ENCODE measurements at regions not wholly inside any gene's neighbourhood (a gene's known extent, or its start where the extent isn't known, plus 50 kb on each side); places are given as distances from the start of the nearest gene placed in this dataset.

GRCh38 chr3:194775266-194775665, 89.6 kb downstream of the FAM43A start:
- 75 to 78% methylated on average over 3 of the region's 3 CpGs for WGBS, 2 donors
- Histone ChIP-seq H3K27me3 (no peaks in the 10 kb centered on the region), H3K36me3 (no peaks in the 10 kb centered on the region), H3K27ac (no peak overlapping the region), H3K9me3 (no peaks in the 10 kb centered on the region), H3K4me3 (replicated peaks in 1 of 3) (no peak overlapping the region), H3K4me1 (peaks cover 23 to 41% of the 10 kb centered on the region in 2 donors)
- TF ChIP-seq CTCF (IDR thresholded peaks at IDR 0.05) = no peak
- TF ChIP-seq POLR2A (IDR thresholded peaks at IDR 0.05) = no peak
- intact Hi-C loops (cut with DNase I) = no loop called here
- no peak for DNase-seq

GRCh38 chr3:194775731-194776130, 90.0 kb downstream of the FAM43A start:
- Histone ChIP-seq H3K4me3 (replicated peaks in 1 of 3) (no peak overlapping the region), H3K27ac (no peak overlapping the region), H3K9me3 (no peaks in the 10 kb centered on the region), H3K4me1 (peaks cover 24 to 42% of the 10 kb centered on the region in 2 donors), H3K27me3 (no peaks in the 10 kb centered on the region), H3K36me3 (no peaks in the 10 kb centered on the region)
- no peak for DNase-seq
- no peak for TF ChIP-seq CTCF (IDR thresholded peaks at IDR 0.05)
- TF ChIP-seq POLR2A (IDR thresholded peaks at IDR 0.05) = no peak
- intact Hi-C loops (cut with DNase I) = no loop called here
- 79 to 84% methylated on average over 3 of the region's 3 CpGs for WGBS, 2 donors

GRCh38 chr3:194777729-194778128, 92.0 kb downstream of the FAM43A start:
- Histone ChIP-seq H3K36me3 (no peaks in the 10 kb centered on the region), H3K4me1 (peaks cover 24 to 43% of the 10 kb centered on the region in 2 donors), H3K27ac (peak overlapping the region; percentile 47 to 69 (median 53)), H3K9me3 (no peaks in the 10 kb centered on the region), H3K27me3 (no peaks in the 10 kb centered on the region), H3K4me3 (replicated peaks in 1 of 3) (no peak overlapping the region)
- WGBS, 2 donors = 25 to 37% methylated on average over 5 of the region's 5 CpGs
- peak; percentile 82 to 87 for DNase-seq
- TF ChIP-seq CTCF (IDR thresholded peaks at IDR 0.05) = no peak
- TF ChIP-seq POLR2A (IDR thresholded peaks at IDR 0.05) = no peak
- intact Hi-C loops (cut with DNase I) = no loop called here

- Histone ChIP-seq H3K9me3 (no peaks in the 10 kb centered on the region), H3K4me3 (replicated peaks in 1 of 3) (no peak overlapping the region), H3K27ac (no peak overlapping the region), H3K4me1 (peaks cover 24 to 47% of the 10 kb centered on the region in 2 donors), H3K27me3 (no peaks in the 10 kb centered on the region), H3K36me3 (no peaks in the 10 kb centered on the region)
- DNase-seq = peak in 1 of 2 donors; percentile 14
- TF ChIP-seq CTCF (IDR thresholded peaks at IDR 0.05) (no peak), POLR2A (IDR thresholded peaks at IDR 0.05) (no peak)
- intact Hi-C loops (cut with DNase I) = no loop called here
- 54 to 63% methylated on average over 4 of the region's 4 CpGs for WGBS, 2 donors
Measured at GRCh38 chr3:194779729-194780224, 94.1 kb downstream of the FAM43A start.

DNA sequence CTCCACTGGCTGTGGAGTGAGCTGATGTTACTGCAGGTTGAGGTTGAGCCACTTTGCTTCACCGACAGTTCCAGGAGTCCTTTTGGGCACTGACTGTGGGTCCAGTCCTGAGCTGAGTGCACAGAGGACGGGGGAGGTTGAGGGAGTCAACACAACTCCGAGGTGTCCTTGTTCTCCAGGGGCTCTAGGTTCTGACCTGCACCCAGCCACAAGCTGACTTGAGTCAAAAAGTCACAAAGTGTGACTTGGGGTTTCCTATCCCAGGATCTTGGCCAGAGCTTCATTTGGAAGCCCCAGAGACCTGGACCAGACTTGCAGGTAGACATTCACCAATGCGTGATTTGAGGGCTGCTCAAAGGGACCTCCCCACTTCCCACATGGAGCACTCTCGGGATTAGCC, 95.0 kb downstream of the FAM43A start:
- Histone ChIP-seq H3K9me3 (no peaks in the 10 kb centered on the region), H3K4me1 (peaks cover 29 to 51% of the 10 kb centered on the region in 2 donors), H3K4me3 (replicated peaks in 1 of 3) (no peak overlapping the region), H3K27ac (no peak overlapping the region), H3K27me3 (no peaks in the 10 kb centered on the region), H3K36me3 (no peaks in the 10 kb centered on the region)
- intact Hi-C loops (cut with DNase I) = no loop called here
- no peak for DNase-seq
- TF ChIP-seq CTCF (IDR thresholded peaks at IDR 0.05) (no peak), POLR2A (IDR thresholded peaks at IDR 0.05) (no peak)
- 76 to 89% methylated on average over 5 of the region's 5 CpGs for WGBS, 2 donors

Measured in thyroid gland (tissue), 4 donors.